OCI-LY3 (cell line): ENCODE measurements at regions not wholly inside any gene's neighbourhood (a gene's known extent, or its start where the extent isn't known, plus 50 kb on each side); places are given as distances from the start of the nearest gene placed in this dataset.

Experiments used
- H2AFZ ChIP-seq: fragments of 200-600, 300-600 bp; shearing (Covaris generic); 2 replicates; pipeline ENCODE4 v1.6.0; 2014; ENCODE audit warnings: antibody characterized with exemption, low read depth, low read length
- H3K27ac ChIP-seq: fragments of 200-600, 300-600 bp; sonication (generic); 2 replicates; pipeline ENCODE4 v1.5.1; 2014; ENCODE audit warnings: mild to moderate bottlenecking, low read length, moderate library complexity, mixed read lengths
- H3K27me3 ChIP-seq: fragments of 200-600, 300-600 bp; sonication (generic); 2 replicates; pipeline ENCODE4 v1.6.1; 2014; ENCODE audit warnings: low read depth, low read length, mixed read lengths
- H3K36me3 ChIP-seq: fragments of 200-600, 300-600 bp; sonication (generic); replicated peaks from 2 replicates; pipeline ENCODE3; 2014; ENCODE audit warnings: low read depth, low read length, mixed read lengths
- H3K4me1 ChIP-seq: fragments of 300-600, 200-600 bp; sonication (generic); 2 replicates; pipeline ENCODE4 v1.6.1; 2014; ENCODE audit warnings: low read length, mixed read lengths
- H3K4me2 ChIP-seq: fragments of 200-600, 300-600 bp; sonication (generic); 2 replicates; pipeline ENCODE4 v1.6.1; 2014; ENCODE audit warnings: low read length, mixed read lengths
- H3K4me3 ChIP-seq: fragments of 300-600, 200-600 bp; sonication (generic); 2 replicates; pipeline ENCODE4 v1.5.1; 2014; ENCODE audit warnings: antibody characterized with exemption, mild to moderate bottlenecking, low read length, moderate library complexity
- H3K79me2 ChIP-seq: fragments of 300-600, 200-600 bp; shearing (Covaris generic); 2 replicates; pipeline ENCODE4 v1.6.1; 2014; ENCODE audit warnings: mild to moderate bottlenecking, low read length, mixed read lengths
- H3K9ac ChIP-seq: fragments of 300-600, 200-600 bp; shearing (Covaris generic); 2 replicates; pipeline ENCODE4 v1.6.0; 2014; ENCODE audit warnings: mild to moderate bottlenecking, low read length, moderate library complexity
- H3K9me3 ChIP-seq: fragments of 200-600, 300-600 bp; shearing (Covaris generic); 2 replicates; pipeline ENCODE4 v1.6.1; 2014; ENCODE audit warnings: low read length, mixed read lengths; ENCODE audit not compliant: insufficient read depth
- H4K20me1 ChIP-seq: fragments of 200-600, 300-600 bp; sonication (generic); 2 replicates; pipeline ENCODE4 v1.6.1; 2016; ENCODE audit warnings: low read length, mixed read lengths; ENCODE audit not compliant: insufficient read depth
- EZH2phosphoT487 ChIP-seq: fragments of 200-600 bp; shearing (Covaris generic); IDR thresholded peaks from 2 replicates; pipeline ENCODE4 v1.6.1; 2018; ENCODE audit warnings: antibody characterized with exemption, mixed run types, low read depth
- TF ChIP-seq, protein P1 (sequence below): fragments of 200-600, 300-600 bp; sonication (generic); IDR thresholded peaks from 2 replicates; pipeline ENCODE4 v1.5.1; 2014; ENCODE audit warnings: antibody characterized with exemption, low read length, low read depth

DNA sequence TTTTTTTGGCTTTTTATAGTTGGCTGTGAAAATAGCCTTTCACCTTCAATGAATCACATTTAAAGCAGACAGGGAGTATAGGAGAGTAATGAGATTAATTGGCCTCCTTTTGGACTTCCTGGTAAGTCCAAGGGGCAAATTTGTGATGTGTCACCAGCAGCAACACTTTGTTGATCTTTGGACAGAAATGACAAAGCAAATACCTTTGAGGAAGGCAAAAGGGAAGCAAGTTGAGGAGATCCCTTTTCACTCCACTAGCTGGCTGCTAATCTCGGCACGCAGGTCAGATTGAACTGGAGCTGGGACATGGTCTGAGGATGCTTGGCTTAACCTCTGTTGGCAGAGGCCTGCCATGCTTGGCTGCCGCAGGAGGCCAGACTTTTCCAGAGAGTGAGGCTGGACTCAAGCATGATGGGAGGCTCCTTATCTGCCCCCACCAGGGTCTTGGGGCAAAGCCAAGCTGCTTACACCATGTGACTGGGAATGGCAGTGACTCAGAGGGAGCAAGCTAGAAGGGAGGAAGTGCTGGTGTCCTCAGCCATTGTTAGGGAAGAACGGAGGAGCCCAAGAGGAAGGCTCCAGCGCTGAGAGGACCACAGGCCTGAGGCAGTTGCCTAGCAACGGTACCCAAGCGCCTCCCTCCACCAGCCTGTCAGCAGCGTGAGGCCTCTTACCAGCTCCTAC, 174.5 kb upstream of the MAP1B start:
- no peaks in the 10 kb centered on the region for H3K79me2 ChIP-seq
- H3K27me3 ChIP-seq = no peaks in the 10 kb centered on the region
- H3K4me2 ChIP-seq = no peak overlapping the region
- no peak overlapping the region for H3K9ac ChIP-seq
- H3K27ac ChIP-seq = no peak overlapping the region
- no peaks in the 10 kb centered on the region for H4K20me1 ChIP-seq
- no peak overlapping the region for H3K4me3 ChIP-seq
- no peak overlapping the region for H2AFZ ChIP-seq
- no peak for TF ChIP-seq EZH2phosphoT487
- TF ChIP-seq, protein P1, sequence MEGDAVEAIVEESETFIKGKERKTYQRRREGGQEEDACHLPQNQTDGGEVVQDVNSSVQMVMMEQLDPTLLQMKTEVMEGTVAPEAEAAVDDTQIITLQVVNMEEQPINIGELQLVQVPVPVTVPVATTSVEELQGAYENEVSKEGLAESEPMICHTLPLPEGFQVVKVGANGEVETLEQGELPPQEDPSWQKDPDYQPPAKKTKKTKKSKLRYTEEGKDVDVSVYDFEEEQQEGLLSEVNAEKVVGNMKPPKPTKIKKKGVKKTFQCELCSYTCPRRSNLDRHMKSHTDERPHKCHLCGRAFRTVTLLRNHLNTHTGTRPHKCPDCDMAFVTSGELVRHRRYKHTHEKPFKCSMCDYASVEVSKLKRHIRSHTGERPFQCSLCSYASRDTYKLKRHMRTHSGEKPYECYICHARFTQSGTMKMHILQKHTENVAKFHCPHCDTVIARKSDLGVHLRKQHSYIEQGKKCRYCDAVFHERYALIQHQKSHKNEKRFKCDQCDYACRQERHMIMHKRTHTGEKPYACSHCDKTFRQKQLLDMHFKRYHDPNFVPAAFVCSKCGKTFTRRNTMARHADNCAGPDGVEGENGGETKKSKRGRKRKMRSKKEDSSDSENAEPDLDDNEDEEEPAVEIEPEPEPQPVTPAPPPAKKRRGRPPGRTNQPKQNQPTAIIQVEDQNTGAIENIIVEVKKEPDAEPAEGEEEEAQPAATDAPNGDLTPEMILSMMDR = no peak
- no peaks in the 10 kb centered on the region for H3K4me1 ChIP-seq
- H3K9me3 ChIP-seq = no peaks in the 10 kb centered on the region
- H3K36me3 ChIP-seq = no peaks in the 10 kb centered on the region

DNA sequence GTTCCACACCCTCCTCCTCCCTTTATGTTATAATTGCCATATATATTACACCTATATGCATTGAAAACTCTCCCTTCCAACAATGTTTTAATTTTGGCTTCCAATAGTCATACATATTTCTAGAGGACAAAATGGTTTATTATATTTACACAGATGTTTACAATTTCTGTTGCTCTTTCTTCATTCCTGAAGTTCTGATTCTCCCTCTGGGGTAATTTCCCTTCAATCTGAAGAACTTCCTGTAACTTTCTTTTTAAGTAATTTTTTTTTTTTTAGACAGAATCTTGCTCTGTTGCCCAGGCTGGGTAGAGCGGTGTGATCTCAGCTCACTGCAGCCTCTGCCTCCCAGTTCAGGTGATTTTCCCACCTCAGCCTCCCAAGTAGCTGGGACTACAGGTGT, 173.0 kb upstream of the MAP1B start:
- no peaks in the 10 kb centered on the region for H3K27me3 ChIP-seq
- H3K9me3 ChIP-seq = no peaks in the 10 kb centered on the region
- no peaks in the 10 kb centered on the region for H3K79me2 ChIP-seq
- no peak overlapping the region for H2AFZ ChIP-seq
- H3K27ac ChIP-seq = no peak overlapping the region
- no peak overlapping the region for H3K4me3 ChIP-seq
- H3K4me2 ChIP-seq = no peak overlapping the region
- H3K36me3 ChIP-seq = no peaks in the 10 kb centered on the region
- no peak overlapping the region for H3K9ac ChIP-seq
- H4K20me1 ChIP-seq = no peaks in the 10 kb centered on the region
- no peak for TF ChIP-seq EZH2phosphoT487
- TF ChIP-seq, protein P1 = no peak
- no peaks in the 10 kb centered on the region for H3K4me1 ChIP-seq

DNA sequence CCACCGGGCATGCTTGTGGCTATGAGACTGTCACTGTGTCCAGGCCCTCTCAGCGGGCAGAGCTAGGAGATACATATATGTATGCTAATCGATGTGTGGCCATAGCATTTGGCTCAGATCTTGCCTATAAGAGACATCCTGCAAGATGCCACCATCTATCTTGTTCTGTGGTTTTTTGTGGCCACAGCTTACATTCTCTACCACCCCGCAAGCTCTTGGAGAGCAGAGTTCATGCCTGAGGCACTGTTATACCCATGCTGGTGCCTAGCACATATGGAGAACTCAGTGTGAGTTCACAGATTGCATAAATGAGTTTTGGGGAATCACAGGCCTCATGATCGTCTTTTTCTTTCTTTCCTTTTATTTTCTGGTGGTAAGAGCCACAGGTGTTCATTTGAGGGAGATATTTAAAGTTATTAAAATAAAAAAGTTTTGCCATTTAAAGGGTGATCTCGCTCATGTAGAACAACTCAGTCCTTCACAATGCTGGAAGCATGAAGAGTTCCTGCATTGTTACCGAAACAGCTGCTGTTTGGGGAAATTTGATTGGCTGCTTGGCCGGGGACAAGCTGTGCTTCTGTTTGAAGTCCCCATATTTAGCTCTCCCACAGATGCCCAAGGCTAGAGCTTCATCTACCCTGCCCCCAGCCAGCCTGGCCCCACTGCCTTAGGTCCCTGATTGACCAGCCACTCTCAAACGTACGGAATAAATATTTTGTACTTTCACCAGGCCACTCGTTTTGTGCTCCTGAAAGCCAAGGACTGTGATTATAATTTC, 169.2 kb upstream of the MAP1B start:
- no peak for TF ChIP-seq EZH2phosphoT487
- TF ChIP-seq, protein P1 = no peak
- Histone ChIP-seq H3K36me3 (no peaks in the 10 kb centered on the region), H3K27ac (no peak overlapping the region), H3K9me3 (no peaks in the 10 kb centered on the region), H3K4me2 (no peak overlapping the region), H4K20me1 (no peaks in the 10 kb centered on the region), H3K4me1 (no peaks in the 10 kb centered on the region), H3K4me3 (no peak overlapping the region), H2AFZ (no peak overlapping the region), H3K79me2 (no peaks in the 10 kb centered on the region), H3K27me3 (no peaks in the 10 kb centered on the region), H3K9ac (no peak overlapping the region)

DNA sequence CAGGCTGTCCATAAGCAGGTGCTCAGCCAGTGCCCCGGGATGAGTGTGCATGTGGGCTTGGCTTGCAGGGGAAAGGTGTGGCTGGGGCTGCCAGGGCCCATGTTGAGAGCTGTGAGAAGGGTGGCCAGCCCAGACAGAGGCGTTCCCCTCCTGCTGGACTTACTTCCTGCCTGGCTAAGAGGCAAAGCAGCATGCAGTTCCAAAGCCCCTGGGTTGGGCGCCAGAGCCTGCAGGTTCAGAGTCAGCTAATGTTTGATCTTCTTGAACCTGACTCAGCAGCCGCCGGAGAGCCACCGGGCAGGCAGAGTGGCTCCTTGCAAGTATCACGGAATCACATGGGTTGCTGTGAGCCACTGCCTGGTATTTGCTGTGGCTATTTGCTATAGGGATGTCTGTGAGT, 168.4 kb upstream of the MAP1B start:
- Histone ChIP-seq H3K79me2 (no peaks in the 10 kb centered on the region), H3K9ac (no peak overlapping the region), H3K9me3 (no peaks in the 10 kb centered on the region), H3K27me3 (no peaks in the 10 kb centered on the region), H3K4me1 (no peaks in the 10 kb centered on the region), H3K4me2 (no peak overlapping the region), H3K4me3 (no peak overlapping the region), H3K36me3 (no peaks in the 10 kb centered on the region), H3K27ac (no peak overlapping the region), H4K20me1 (no peaks in the 10 kb centered on the region), H2AFZ (no peak overlapping the region)
- TF ChIP-seq, protein P1 = no peak
- no peak for TF ChIP-seq EZH2phosphoT487
